HCT116 (cell line): ENCODE measurements at regions not wholly inside any gene's neighbourhood (a gene's known extent, or its start where the extent isn't known, plus 50 kb on each side); places are given as distances from the start of the nearest gene placed in this dataset.

Experiments
- EZH2 ChIP-seq: fragments of 200-600 bp; sonication (generic); IDR thresholded peaks from 2 replicates; pipeline ENCODE4 v1.6.1; 2017; ENCODE audit warnings: antibody characterized with exemption, mixed run types
- EZH2phosphoT487 ChIP-seq: fragments of 200-600 bp; IDR thresholded peaks from 2 replicates; pipeline ENCODE4 v1.6.1; 2018; ENCODE audit warnings: antibody characterized with exemption, borderline replicate concordance
- POLR2A ChIP-seq: IDR thresholded peaks from 2 replicates; pipeline ENCODE4 v1.7.0; 2011; ENCODE audit warnings: borderline replicate concordance; ENCODE audit not compliant: insufficient read depth, insufficient read length; ENCODE audit errors: extremely low read depth
- POLR2AphosphoS5 ChIP-seq: IDR thresholded peaks from 2 replicates; pipeline ENCODE4 v1.6.1; 2011; ENCODE audit warnings: mild to moderate bottlenecking, low read depth, low read length, moderate library complexity
- YY1 ChIP-seq: IDR thresholded peaks from 2 replicates; pipeline ENCODE4 v1.6.1; 2011; ENCODE audit warnings: low read length, low read depth, moderate library complexity, mild to moderate bottlenecking; ENCODE audit not compliant: insufficient replicate concordance; ENCODE audit errors: extremely low read depth
- TF ChIP-seq, protein P1 (sequence below), 3 experiments: fragments of 200-600 bp in 1 of 3; sonication (generic) in 1 of 3; IDR thresholded peaks in 2 of 3; conservative IDR thresholded peaks in 1 of 3; 2 replicates each; pipeline ENCODE4 v1.5.1; 2012 to 2017; ENCODE audit warnings: low read depth in 2 of 3, low read length in 2 of 3, antibody characterized with exemption in 1 of 3, borderline replicate concordance in 1 of 3, control low read depth in 1 of 3, mild to moderate bottlenecking in 1 of 3, mixed read lengths in 1 of 3, mixed run types in 1 of 3, moderate library complexity in 1 of 3; ENCODE audit not compliant: insufficient read depth in 1 of 3
- TF ChIP-seq, protein P2 (sequence below): IDR thresholded peaks from 2 replicates; pipeline ENCODE4 v1.6.1; 2012; ENCODE audit warnings: low read depth
- TF ChIP-seq, protein P3 (sequence below): IDR thresholded peaks from 2 replicates; pipeline ENCODE4 v1.6.1; 2012

DNA sequence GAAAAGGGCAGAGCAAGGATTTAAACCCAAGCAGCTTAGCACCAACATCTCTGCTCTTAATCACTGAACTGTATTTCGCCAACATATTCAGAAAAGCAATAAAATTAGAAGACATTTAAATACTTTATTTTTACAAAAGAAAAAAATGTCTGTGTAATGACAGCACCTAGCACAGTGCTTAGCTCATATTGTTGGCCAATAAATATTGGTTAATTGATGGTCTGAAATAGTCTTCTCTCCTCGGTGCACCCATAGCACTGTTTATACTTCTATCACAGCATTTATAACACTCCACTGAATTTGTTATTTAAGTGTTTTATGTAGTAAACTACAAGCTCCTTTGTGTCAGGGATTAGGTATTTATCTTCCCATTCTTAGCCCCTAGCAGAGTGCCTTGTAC lies 70.9 kb upstream of the PLPPR4 start:
- TF ChIP-seq, protein P1, sequence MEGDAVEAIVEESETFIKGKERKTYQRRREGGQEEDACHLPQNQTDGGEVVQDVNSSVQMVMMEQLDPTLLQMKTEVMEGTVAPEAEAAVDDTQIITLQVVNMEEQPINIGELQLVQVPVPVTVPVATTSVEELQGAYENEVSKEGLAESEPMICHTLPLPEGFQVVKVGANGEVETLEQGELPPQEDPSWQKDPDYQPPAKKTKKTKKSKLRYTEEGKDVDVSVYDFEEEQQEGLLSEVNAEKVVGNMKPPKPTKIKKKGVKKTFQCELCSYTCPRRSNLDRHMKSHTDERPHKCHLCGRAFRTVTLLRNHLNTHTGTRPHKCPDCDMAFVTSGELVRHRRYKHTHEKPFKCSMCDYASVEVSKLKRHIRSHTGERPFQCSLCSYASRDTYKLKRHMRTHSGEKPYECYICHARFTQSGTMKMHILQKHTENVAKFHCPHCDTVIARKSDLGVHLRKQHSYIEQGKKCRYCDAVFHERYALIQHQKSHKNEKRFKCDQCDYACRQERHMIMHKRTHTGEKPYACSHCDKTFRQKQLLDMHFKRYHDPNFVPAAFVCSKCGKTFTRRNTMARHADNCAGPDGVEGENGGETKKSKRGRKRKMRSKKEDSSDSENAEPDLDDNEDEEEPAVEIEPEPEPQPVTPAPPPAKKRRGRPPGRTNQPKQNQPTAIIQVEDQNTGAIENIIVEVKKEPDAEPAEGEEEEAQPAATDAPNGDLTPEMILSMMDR (IDR thresholded peaks at IDR 0.05 in 2 of 3, conservative IDR thresholded peaks at IDR 0.05 in 1 of 3; ENCODE audit: borderline replicate concordance in 1 of 3, insufficient read depth in 1 of 3, low read depth in 2 of 3, low read length in 2 of 3): no peak
- no peak for TF ChIP-seq EZH2phosphoT487
- TF ChIP-seq, protein P2, sequence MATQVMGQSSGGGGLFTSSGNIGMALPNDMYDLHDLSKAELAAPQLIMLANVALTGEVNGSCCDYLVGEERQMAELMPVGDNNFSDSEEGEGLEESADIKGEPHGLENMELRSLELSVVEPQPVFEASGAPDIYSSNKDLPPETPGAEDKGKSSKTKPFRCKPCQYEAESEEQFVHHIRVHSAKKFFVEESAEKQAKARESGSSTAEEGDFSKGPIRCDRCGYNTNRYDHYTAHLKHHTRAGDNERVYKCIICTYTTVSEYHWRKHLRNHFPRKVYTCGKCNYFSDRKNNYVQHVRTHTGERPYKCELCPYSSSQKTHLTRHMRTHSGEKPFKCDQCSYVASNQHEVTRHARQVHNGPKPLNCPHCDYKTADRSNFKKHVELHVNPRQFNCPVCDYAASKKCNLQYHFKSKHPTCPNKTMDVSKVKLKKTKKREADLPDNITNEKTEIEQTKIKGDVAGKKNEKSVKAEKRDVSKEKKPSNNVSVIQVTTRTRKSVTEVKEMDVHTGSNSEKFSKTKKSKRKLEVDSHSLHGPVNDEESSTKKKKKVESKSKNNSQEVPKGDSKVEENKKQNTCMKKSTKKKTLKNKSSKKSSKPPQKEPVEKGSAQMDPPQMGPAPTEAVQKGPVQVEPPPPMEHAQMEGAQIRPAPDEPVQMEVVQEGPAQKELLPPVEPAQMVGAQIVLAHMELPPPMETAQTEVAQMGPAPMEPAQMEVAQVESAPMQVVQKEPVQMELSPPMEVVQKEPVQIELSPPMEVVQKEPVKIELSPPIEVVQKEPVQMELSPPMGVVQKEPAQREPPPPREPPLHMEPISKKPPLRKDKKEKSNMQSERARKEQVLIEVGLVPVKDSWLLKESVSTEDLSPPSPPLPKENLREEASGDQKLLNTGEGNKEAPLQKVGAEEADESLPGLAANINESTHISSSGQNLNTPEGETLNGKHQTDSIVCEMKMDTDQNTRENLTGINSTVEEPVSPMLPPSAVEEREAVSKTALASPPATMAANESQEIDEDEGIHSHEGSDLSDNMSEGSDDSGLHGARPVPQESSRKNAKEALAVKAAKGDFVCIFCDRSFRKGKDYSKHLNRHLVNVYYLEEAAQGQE: no peak
- no peak for TF ChIP-seq EZH2
- TF ChIP-seq, protein P3, sequence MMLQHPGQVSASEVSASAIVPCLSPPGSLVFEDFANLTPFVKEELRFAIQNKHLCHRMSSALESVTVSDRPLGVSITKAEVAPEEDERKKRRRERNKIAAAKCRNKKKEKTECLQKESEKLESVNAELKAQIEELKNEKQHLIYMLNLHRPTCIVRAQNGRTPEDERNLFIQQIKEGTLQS: no peak
- no peak for TF ChIP-seq POLR2A
- no peak for TF ChIP-seq POLR2AphosphoS5
- TF ChIP-seq YY1: no peak
